Panc1 (cell line): ENCODE measurements at regions not wholly inside any gene's neighbourhood (a gene's known extent, or its start where the extent isn't known, plus 50 kb on each side); places are given as distances from the start of the nearest gene placed in this dataset.

Experiments
- ATAC-seq: fragments of 200-7000 bp; cut with Tn5 transposase; 2 replicates; pipeline ENCODE4 v1.9.1; 2020; ENCODE audit warnings: mild to moderate bottlenecking, moderate library complexity
- BruUV-seq: library from RNA; stranded (reverse); fragments of 400-500 nt; replicated peaks from 2 replicates; lab custom pipeline; 2021; lab: Mats Ljungman, UMichigan
- CTCF ChIA-PET: fragments of 300-600 bp; sonication (Branson Sonifier 250); formaldehyde crosslinking; loops from one replicate; lab custom pipeline; 2022; ENCODE audit warnings: antibody characterized with exemption; lab: Charles Lee
- POLR2A ChIA-PET: fragments of 300-600 bp; sonication (Branson Sonifier 250); formaldehyde crosslinking; loops from one replicate; lab custom pipeline; 2022; ENCODE audit warnings: antibody characterized with exemption; lab: Charles Lee
- DNase-seq: peaks from one replicate; pipeline ENCODE4 v3.0.0-alpha.2; 2010; ENCODE audit warnings: low read depth, low spot score
- H3K27ac ChIP-seq: 2 replicates; pipeline ENCODE4 v1.5.1; 2011; ENCODE audit warnings: mild to moderate bottlenecking, low read length, inconsistent platforms
- H3K27me3 ChIP-seq: fragments of 200-500 bp; sonication (Bioruptor generic); 2 replicates; pipeline ENCODE4 v1.6.0; 2014; ENCODE audit warnings: low read length, inconsistent platforms; ENCODE audit not compliant: control insufficient read depth, insufficient read depth
- H3K36me3 ChIP-seq: fragments of 200-500 bp; sonication (Bioruptor generic); 2 replicates; pipeline ENCODE4 v1.5.1; 2014; ENCODE audit warnings: inconsistent platforms, mild to moderate bottlenecking, low read length, moderate library complexity; ENCODE audit not compliant: control insufficient read depth, insufficient read depth
- H3K4me1 ChIP-seq: 2 replicates; pipeline ENCODE4 v1.5.1; 2011; ENCODE audit warnings: inconsistent platforms, mild to moderate bottlenecking, low read length, moderate library complexity; ENCODE audit not compliant: control insufficient read depth, insufficient read depth
- H3K4me3 ChIP-seq, 2 experiments: 2 replicates each; pipeline ENCODE4 v1.5.1; 2011 to 2012; ENCODE audit warnings: low read depth in 2 of 2, low read length in 2 of 2, mild to moderate bottlenecking in 2 of 2, inconsistent platforms in 1 of 2, moderate library complexity in 1 of 2
- H3K9me3 ChIP-seq: fragments of 200-500 bp; sonication (Bioruptor generic); 2 replicates; pipeline ENCODE4 v1.5.1; 2014; ENCODE audit warnings: low read depth, mild to moderate bottlenecking, inconsistent platforms, low read length, moderate library complexity; ENCODE audit not compliant: control insufficient read depth, insufficient read depth
- POLR2AphosphoS5 ChIP-seq: IDR thresholded peaks from 2 replicates; pipeline ENCODE4 v1.6.1; 2012; ENCODE audit warnings: mild to moderate bottlenecking, low read depth, low read length, moderate library complexity
- SIN3A ChIP-seq: IDR thresholded peaks from 2 replicates; pipeline ENCODE4 v1.6.1; 2012; ENCODE audit warnings: low read depth, mild to moderate bottlenecking, low read length, moderate library complexity, borderline replicate concordance; ENCODE audit not compliant: insufficient read depth
- TCF7L2 ChIP-seq: IDR thresholded peaks from 2 replicates; pipeline ENCODE4 v1.6.1; 2011; ENCODE audit warnings: mild to moderate bottlenecking, low read depth, low read length, inconsistent platforms
- in situ Hi-C: cut with HindIII; loops from 2 replicates; pipeline ENCODE4 v1.10.0; 2016; ENCODE audit warnings: low sequenced_read_pairs, low pct_unique_long_range_greater_than_20kb
- intact Hi-C: fragments of 100-400 bp; cut with micrococcal nuclease; formaldehyde crosslinking; loops from one replicate; pipeline ENCODE4 v1.10.0; 2022; ENCODE audit not compliant: unreplicated experiment
- TF ChIP-seq, protein P1 (sequence below), 2 experiments: IDR thresholded peaks; 2 replicates each; pipeline ENCODE4 v1.6.1; 2011 to 2012; ENCODE audit warnings: low read depth in 2 of 2, control low read depth in 1 of 2, low read length in 1 of 2, mild to moderate bottlenecking in 1 of 2, moderate library complexity in 1 of 2; ENCODE audit not compliant: insufficient read depth in 1 of 2
- TF ChIP-seq, protein P2 (sequence below): fragments of 450-650 bp; IDR thresholded peaks from 2 replicates; pipeline ENCODE4 v1.5.1; 2017; ENCODE audit warnings: mild to moderate bottlenecking

DNA sequence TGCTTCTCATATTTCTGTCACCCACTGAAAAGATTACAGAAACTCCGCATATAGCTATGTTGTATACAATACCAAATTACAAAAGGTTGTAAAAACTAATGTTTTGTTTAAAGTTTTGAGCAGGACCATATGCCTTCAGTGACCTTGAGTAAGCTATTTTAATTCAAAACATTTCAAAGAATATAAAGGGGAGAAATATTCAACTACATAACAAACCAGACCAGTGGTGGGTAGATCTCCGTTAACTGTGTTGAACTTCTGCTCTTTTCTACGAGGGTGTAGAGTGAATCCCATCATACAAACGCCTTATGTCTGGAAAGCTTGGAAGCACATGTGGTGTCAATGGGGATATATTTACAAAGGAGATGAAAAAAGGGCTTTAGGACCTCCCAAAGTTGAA, 68.4 kb upstream of the NR2F2 start:
- H3K4me1 ChIP-seq = peaks cover 40% of the 10 kb centered on the region
- ATAC-seq (no peak), DNase-seq (no peak)
- intact Hi-C loops = no loop called here
- H3K36me3 ChIP-seq = no peaks in the 10 kb centered on the region
- no TSS peak for BruUV-seq
- no peak overlapping the region for H3K27ac ChIP-seq
- in situ Hi-C loops = no loop called here
- POLR2A ChIA-PET = no interaction called here
- CTCF ChIA-PET = no interaction called here
- no peak overlapping the region for H3K4me3 ChIP-seq
- H3K9me3 ChIP-seq = no peaks in the 10 kb centered on the region
- TF ChIP-seq SIN3A = no peak
- TF ChIP-seq POLR2AphosphoS5 = no peak
- TF ChIP-seq, protein P1, sequence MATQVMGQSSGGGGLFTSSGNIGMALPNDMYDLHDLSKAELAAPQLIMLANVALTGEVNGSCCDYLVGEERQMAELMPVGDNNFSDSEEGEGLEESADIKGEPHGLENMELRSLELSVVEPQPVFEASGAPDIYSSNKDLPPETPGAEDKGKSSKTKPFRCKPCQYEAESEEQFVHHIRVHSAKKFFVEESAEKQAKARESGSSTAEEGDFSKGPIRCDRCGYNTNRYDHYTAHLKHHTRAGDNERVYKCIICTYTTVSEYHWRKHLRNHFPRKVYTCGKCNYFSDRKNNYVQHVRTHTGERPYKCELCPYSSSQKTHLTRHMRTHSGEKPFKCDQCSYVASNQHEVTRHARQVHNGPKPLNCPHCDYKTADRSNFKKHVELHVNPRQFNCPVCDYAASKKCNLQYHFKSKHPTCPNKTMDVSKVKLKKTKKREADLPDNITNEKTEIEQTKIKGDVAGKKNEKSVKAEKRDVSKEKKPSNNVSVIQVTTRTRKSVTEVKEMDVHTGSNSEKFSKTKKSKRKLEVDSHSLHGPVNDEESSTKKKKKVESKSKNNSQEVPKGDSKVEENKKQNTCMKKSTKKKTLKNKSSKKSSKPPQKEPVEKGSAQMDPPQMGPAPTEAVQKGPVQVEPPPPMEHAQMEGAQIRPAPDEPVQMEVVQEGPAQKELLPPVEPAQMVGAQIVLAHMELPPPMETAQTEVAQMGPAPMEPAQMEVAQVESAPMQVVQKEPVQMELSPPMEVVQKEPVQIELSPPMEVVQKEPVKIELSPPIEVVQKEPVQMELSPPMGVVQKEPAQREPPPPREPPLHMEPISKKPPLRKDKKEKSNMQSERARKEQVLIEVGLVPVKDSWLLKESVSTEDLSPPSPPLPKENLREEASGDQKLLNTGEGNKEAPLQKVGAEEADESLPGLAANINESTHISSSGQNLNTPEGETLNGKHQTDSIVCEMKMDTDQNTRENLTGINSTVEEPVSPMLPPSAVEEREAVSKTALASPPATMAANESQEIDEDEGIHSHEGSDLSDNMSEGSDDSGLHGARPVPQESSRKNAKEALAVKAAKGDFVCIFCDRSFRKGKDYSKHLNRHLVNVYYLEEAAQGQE (IDR thresholded peaks at IDR 0.05; ENCODE audit: insufficient read depth in 1 of 2, low read depth in 2 of 2, low read length in 1 of 2) = no peak
- no peak for TF ChIP-seq TCF7L2
- TF ChIP-seq, protein P2, sequence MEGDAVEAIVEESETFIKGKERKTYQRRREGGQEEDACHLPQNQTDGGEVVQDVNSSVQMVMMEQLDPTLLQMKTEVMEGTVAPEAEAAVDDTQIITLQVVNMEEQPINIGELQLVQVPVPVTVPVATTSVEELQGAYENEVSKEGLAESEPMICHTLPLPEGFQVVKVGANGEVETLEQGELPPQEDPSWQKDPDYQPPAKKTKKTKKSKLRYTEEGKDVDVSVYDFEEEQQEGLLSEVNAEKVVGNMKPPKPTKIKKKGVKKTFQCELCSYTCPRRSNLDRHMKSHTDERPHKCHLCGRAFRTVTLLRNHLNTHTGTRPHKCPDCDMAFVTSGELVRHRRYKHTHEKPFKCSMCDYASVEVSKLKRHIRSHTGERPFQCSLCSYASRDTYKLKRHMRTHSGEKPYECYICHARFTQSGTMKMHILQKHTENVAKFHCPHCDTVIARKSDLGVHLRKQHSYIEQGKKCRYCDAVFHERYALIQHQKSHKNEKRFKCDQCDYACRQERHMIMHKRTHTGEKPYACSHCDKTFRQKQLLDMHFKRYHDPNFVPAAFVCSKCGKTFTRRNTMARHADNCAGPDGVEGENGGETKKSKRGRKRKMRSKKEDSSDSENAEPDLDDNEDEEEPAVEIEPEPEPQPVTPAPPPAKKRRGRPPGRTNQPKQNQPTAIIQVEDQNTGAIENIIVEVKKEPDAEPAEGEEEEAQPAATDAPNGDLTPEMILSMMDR = no peak
- no peaks in the 10 kb centered on the region for H3K27me3 ChIP-seq

DNA sequence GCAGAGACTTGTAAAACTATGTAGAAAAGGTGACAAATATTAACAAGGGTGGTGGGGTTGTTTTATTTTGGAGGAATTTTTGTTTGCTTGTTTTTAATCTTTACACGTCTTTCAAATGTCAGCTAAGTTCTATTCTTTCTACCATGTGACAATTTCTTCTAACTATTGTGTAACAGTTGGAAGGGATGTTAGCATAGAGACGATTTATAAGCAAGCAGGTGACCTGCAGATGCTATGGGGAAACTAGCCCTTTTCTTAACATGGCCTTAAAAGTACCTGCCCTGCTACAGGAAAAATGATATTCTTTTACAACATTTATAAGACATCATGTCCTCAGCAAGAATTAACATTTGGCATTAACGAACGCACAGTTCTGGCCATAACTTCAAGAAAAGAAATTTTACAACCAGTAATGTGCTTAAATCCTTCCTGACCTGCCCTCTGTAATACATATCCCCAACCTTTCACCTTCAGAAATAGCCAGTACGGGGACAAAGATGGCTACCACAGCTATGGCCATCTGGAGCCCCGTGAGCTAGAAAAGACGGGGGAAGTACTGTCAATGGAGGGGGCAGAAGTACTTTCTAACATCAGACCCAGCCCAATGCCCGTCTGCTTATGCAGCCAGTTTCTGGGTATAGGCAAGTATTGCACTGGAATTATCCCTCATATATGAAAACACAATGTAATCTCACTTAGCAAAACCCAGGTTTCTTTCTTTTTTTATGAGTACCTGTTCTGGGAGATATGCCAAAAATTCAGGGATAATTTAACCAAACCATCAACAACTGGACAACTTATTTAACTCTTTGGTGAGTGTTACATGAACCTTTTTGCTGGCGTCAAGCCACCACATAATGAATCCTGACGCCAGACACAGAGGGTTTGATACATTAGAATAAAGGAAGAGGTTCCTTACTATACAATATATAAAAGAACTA, 67.7 kb upstream of the NR2F2 start:
- H3K4me3 ChIP-seq = no peak overlapping the region
- no peaks in the 10 kb centered on the region for H3K36me3 ChIP-seq
- POLR2A ChIA-PET = no interaction called here
- intact Hi-C loops = no loop called here
- peak overlapping the region; percentile 86; the same call in 1 of the 2 replicates for H3K27ac ChIP-seq
- H3K9me3 ChIP-seq = peaks cover 2% of the 10 kb centered on the region; the same call in 1 of the 2 replicates
- in situ Hi-C loops = no loop called here
- TF ChIP-seq, protein P2 = no peak
- TF ChIP-seq TCF7L2 = no peak
- TF ChIP-seq SIN3A = no peak
- no peak for TF ChIP-seq POLR2AphosphoS5
- TF ChIP-seq, protein P1 (IDR thresholded peaks at IDR 0.05; ENCODE audit: insufficient read depth in 1 of 2, low read depth in 2 of 2, low read length in 1 of 2) = no peak
- DNase-seq = no peak
- no TSS peak for BruUV-seq
- ATAC-seq = no peak
- CTCF ChIA-PET = no interaction called here
- peaks cover 40% of the 10 kb centered on the region for H3K4me1 ChIP-seq
- no peaks in the 10 kb centered on the region for H3K27me3 ChIP-seq
